Endometrium (tissue), 2 donors: ENCODE measurements at regions not wholly inside any gene's neighbourhood (a gene's known extent, or its start where the extent isn't known, plus 50 kb on each side); places are given as distances from the start of the nearest gene placed in this dataset.

ENCODE experiments used
- FAIRE-seq: peaks from 2 replicates; lab custom pipeline; 2012; peaks lifted over from hg19 to GRCh38; lab: Jason Lieb, UNC
- donor health status: control.
- donor health status: control.

GRCh38 chr3:67791620-67792019 lies 137.2 kb upstream of the SUCLG2 start:
- no peak for FAIRE-seq

DNA sequence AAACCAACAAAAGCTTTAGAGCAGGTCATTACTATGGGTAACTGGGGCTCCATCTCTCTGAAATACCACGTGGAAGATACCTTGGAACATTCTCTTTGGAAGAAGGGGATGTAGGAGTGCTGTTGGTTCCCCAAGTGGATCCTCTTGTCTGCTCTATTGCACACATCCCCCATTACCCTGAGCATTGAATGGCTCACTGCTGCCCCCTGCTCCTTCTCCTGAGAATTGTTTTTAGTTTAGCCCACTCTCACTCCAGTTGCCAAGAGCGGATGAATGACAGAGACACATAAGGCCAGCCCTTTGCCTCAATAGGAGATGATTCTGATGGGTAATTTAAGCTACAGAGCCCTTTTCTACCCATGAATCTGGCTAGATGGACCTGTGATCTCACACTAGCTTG lies 135.6 kb upstream of the SUCLG2 start:
- FAIRE-seq: no peak

DNA sequence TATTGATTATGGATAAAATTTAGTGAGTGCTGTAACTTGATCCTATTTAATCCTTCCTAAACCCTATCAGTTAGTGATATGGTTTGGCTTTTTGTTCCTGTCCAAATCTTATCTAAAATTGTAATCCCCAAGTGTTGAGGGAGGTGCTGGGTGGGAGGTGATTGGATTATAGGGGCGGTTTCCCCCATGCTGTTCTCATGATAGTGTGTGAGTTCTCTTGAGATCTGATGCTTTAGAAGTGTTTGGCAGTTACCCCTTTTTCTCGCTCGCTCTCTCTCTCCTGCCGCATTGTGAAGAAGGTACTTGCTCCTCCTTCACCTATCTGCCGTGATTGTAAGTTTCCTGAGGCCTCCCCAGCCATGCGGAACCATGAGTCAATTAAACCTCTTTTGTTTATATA lies 134.0 kb upstream of the SUCLG2 start:
- no peak for FAIRE-seq

GRCh38 chr3:67783281-67784250 lies 129.2 kb upstream of the SUCLG2 start:
- FAIRE-seq: peak; percentile 100

DNA sequence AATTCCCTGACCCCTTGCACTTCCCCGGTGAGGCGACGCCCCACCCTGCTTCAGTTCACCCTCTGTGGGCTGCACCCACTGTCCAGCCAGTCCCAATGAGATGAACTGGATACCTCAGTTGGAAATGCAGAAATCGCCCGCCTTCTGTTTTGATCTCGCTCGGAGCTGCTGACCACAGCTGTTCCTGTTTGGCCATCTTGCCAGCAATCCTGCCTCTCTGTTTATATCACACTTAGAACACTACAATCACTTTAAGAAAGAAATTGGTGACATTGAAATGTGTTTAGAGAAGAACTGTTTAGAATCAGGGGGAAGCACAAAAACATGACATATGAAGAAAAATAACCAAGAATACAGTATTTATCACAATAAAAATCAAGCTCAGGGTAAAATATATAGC lies 127.5 kb upstream of the SUCLG2 start:
- FAIRE-seq: no peak

DNA sequence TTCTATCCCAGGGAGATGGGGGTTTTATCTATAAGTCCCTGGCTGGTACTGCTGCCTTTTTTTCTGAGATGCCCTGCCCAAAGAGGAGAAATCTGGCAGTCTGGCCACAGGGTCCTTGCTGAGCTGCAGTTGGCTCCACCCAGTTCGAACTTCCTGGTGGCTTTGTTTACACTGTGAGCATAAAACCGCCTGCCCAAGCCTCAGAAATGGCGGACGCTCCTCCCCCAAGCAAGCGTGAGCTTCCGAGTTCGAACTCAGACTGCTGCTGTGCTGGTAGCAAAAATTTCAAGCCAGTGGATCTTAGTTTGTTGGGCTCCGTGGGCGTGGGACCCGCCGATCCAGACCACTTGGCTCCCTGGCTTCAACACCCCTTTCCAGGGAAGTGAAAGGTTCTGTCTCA lies 126.8 kb upstream of the SUCLG2 start:
- FAIRE-seq: no peak

DNA sequence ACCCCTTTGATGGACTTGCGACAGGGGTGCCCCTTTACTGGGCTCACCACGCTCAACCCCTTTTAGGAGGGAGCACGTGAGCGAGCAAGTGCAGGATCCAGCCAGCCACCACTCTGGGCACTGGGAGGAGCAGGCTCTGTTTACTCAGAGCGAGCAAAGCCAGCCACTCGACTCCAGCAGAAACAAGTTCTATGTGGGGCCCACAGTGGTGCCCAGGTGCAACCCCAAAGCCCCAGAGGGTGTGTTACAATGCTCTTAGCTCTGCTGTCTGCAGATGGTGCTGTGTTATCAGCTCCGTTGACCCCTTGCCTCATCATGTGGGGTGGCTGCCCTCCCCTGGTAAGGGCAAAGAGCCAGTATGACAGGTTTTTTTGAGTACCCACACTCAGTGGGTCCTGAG lies 120.3 kb upstream of the SUCLG2 start:
- no peak for FAIRE-seq

DNA sequence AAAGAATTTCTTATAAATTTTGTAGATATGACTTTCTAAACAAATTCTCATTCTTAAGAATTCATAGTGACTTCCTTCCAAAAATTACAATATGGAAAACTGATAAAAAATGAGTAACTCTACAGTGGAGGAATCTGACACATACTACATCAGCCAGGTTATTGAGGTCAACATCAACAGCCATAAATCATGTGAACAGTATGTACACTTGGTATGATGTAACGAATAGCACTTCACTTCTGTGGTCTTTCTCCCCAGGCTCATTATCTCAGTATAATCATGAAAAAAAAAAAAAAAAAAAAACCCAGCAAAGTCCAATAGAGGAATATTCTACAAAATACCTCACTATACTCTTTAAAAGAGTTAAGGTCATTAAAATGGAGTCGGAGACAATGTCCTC lies 111.2 kb upstream of the SUCLG2 start:
- FAIRE-seq: no peak

GRCh38 chr3:67745296-67745695 lies 90.9 kb upstream of the SUCLG2 start:
- FAIRE-seq: no peak

DNA sequence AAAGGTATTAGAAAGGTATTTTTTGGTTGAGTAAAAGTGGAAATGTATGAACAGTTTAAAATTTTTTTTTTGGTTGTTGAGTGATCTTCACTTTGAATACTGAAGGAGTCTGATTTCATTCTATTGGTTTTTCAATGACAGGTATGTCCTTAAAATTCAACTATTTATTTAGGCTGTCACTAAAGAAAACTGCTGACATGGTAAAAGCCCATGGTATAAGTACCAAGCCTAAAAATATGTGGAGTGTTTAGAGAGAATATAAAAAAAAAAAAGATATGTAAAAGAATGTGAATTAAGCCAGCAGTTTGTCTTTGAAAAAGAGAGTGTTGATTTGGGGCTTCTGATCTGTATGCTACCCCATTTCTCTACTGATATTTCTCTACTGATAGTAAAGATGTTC lies 90.3 kb upstream of the SUCLG2 start:
- no peak for FAIRE-seq

DNA sequence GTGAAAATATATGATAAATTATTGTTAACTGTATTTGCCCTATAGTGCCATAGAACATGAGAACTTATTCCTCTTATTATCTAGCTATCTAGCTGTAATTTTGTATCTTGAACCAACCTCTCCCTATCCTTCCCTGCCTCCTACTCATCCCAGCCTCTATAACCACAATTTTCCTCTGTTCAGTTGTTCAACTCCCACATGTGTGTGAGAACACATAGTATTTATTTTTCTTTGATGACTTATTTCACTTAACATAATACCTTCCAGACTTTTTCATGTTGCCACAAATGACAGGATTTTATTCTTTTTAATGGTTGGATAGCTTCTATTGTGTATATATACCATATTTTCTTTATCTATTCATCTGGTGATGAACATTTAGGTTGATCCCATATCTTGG lies 85.4 kb upstream of the SUCLG2 start:
- no peak for FAIRE-seq

- no peak for FAIRE-seq
Observed at GRCh38 chr3:67737906-67738865, 83.8 kb upstream of the SUCLG2 start.

DNA sequence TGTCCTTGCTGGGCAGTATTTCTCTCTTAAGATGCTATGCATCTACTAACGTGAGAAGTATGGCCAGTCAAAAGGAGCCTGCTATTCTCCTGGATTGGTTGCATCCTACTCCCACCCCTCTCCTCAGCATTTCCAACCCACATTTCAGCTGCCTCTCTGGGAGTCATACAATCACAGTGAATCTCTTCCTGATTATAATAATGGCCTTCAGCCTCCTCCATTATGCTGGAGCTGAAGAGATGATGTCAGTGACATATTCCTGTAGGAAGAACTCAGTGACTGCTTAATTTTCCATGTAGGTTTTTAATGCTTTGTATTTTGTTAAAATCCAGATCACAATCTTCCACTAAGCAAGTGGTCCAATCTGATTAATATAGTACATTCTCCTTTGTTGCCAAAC lies 82.7 kb upstream of the SUCLG2 start:
- FAIRE-seq: no peak

DNA sequence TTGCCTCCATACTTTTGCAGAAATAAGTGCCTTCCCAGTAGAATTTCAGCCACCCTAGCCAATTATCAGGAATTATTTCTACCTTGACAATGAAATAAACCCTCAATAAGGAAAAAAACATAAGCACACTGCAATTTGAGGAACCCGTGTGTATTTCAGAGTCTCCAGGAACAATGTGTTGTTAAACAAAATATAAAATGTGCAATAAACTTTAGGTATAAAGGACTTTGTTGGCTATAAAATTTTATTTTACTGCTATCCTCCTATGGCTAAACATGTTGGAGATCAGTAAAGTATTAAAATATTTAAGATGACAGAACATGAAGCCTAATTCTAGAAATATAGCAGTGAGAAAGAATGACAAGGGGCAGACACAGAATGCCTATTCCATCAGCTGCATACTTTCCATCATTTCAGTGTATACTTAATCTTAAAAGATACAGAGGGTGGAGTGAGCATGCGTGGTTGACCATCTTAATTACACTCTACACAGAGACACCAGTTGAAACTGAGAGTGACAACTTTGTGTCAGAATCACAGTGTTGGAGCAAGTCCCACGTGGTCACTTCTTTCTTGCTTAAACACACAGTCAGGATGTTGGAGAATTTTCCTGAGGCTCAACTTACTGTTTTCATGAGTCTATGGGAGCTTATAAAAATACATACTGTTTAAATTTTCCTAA lies 79.0 kb upstream of the SUCLG2 start:
- FAIRE-seq: no peak

DNA sequence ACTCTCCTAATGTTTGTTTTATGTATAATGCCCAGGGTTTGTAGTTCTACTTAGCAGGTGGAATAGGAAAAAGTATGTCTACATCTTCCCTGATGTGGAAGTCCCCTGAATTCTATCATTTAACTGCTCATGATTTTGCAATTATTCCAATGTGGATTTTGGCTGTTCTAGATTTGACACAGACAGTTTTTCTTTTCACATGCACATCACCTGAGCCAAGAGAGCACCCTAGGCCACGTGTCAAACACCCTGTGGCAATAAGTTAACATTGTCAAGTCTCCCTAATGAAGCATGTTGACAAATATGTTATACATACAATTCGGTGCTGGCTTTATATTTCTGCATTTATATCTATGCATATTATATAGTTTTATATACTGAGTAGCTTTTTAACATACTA lies 70.0 kb upstream of the SUCLG2 start:
- FAIRE-seq: no peak

DNA sequence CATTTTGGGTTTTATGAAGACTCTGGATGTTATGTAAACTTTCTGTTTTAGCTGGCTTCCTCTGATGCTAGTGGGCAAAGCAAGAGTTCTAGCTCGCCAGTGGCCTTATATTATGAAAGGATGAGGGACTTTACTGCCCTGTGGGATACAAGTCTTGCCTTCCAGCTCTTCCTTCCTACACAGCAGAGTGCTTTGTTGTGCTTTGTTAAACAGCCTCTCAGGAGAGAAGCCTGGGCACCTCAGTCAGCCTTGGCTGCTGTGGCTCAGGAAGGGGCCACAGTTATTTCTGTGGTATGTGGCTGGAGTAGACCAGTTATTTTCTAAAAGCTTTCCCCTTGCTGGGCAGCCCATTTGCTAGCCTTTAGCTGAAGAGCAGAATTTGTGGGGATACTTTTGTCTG lies 69.5 kb upstream of the SUCLG2 start:
- no peak for FAIRE-seq

- FAIRE-seq: no peak
Observed at GRCh38 chr3:67719333-67719732, 64.9 kb upstream of the SUCLG2 start.

DNA sequence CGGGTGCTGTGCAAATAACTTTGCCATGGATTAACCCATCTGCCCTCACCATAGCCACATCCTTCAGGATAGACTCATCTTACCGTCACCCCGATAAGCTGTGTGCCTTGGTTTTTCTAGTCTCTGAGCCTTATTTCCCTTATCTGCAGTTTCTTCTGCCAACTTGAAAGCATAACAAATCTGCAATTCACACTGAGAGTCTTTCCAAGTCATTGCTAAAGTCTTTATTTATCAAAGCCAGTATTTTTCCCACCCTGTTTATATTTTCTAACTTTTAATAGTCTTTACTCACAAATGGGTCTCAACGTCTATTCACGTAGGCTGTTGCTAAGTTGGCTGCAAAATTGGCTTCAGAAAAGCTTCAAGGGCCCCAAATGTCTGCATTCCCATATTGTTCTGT lies 61.6 kb upstream of the SUCLG2 start:
- FAIRE-seq: no peak

DNA sequence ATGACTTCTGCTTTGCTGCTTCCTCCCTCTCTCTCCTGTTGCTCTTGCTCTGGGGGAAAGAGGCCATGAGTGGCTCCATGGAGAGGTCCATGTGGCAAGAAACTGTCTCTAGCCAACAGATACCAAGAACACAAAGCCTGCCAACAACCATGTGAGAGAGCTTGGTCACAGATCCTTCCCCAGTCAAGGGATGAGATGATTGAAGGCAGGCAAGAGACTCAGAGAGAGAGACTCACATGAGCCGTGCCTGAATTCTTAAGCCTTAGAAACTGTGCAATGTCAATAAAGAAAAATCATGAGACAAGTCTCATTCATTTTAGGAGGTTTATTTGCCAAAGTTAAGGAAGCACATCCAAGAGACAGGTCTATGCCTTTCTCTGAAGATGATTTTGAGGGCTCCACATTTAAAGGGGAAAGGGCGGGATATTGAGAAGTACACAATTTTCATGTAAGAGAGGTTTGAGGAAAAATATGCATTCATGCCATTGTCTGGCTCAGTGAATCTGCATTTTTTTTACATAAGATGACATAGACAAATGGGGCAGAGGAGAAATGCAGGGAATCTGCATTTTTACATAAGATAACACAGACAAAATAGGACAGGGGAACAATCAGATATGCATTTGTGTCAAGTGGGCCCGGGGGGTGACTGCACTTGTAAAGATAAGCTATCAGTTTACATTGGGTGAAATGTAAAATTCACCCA lies 59.5 kb upstream of the SUCLG2 start:
- no peak for FAIRE-seq

DNA sequence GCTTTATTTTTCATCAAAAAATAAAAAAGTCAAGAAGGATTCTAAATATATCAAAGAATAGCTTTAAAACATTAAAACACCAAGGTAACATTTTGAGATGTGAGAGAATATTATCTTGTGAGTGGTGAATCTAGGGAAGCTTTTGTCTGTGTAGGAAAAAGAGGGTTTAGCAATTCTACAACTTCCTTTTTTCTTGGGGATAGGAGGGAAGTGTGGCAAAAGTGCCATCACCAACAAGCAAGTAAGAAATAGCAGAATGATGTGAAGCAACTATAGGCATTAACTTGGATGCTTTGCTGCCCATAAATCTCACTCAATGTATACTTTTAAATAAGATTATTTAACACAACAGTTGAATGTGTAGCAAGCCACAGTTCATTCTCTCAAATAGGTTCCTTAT lies 57.8 kb upstream of the SUCLG2 start:
- no peak for FAIRE-seq

DNA sequence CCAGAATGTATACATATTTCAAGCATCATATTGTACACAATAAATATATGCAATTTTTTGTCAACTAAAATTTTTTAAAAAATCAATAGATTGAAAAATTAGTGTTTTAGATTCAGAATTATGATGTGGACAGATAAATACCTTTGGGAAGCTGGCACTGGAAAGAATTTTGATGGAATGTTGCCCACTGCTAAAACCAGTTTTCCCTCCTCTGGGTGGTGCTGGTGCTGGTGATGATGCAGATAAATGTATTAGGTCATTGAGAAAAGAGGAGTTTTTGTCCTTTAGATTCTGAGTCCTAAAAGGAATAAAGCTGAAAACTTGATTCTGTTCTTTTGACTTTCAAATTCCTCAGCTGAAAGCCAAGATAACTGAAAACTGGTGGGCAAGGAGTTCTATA lies 56.0 kb upstream of the SUCLG2 start:
- no peak for FAIRE-seq

- FAIRE-seq: no peak
Observed at GRCh38 chr3:67706934-67707333, 52.5 kb upstream of the SUCLG2 start.
